GM12891 (cell line): ENCODE measurements at regions not wholly inside any gene's neighbourhood (a gene's known extent, or its start where the extent isn't known, plus 50 kb on each side); places are given as distances from the start of the nearest gene placed in this dataset.

Experiments used
- PAX5 ChIP-seq: IDR thresholded peaks from 2 replicates; pipeline ENCODE4 v1.6.1; 2011; ENCODE audit warnings: low read length, moderate library complexity, mild to moderate bottlenecking; ENCODE audit not compliant: insufficient read depth, severe bottlenecking
- POLR2A ChIP-seq: IDR thresholded peaks from 2 replicates; pipeline ENCODE4 v1.6.1; 2011; ENCODE audit warnings: low read depth, low read length, control low read depth
- POLR2AphosphoS5 ChIP-seq: IDR thresholded peaks from 2 replicates; pipeline ENCODE4 v1.6.1; 2011; ENCODE audit warnings: low read depth, low read length, control low read depth
- POU2F2 ChIP-seq: IDR thresholded peaks from 2 replicates; pipeline ENCODE4 v1.6.1; 2011; ENCODE audit warnings: low read depth, mild to moderate bottlenecking, control low read depth, low read length, moderate library complexity
- SPI1 ChIP-seq: IDR thresholded peaks from 2 replicates; pipeline ENCODE4 v1.6.1; 2011; ENCODE audit warnings: low read depth, low read length, control low read depth
- TAF1 ChIP-seq: IDR thresholded peaks from 2 replicates; pipeline ENCODE4 v1.6.1; 2011; ENCODE audit warnings: low read depth, low read length, control low read depth

DNA sequence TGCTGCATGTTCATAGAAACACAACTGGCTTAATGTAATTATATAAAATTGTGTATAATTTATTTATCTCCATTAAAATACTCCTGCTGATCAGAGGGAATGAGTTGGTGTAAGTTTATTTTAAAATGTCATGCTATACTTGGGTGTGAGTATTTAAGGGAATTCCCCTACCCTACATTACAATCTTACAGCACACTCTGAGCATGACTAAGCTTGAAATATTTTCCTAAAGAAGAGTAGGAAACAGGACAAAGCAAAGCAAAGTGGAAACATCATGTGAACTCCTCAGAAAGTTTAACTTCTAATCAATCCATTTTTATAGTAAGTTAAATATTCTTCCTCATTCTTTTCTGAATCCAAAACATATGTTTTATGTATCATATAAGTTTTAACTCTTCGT, 1271.3 kb downstream of the EFNA5 start:
- TF ChIP-seq POLR2A (no peak), TAF1 (no peak), POLR2AphosphoS5 (no peak), POU2F2 (no peak), PAX5 (no peak), SPI1 (no peak)
